ENCODE measurements at regions not wholly inside any gene's neighbourhood (a gene's known extent, or its start where the extent isn't known, plus 50 kb on each side); places are given as distances from the start of the nearest gene placed in this dataset.

GRCh38 chr18:25604196-25604893 lies 252.4 kb upstream of the ZNF521 start:
- TF ChIP-seq POLR2A (IDR thresholded peaks at IDR 0.05; ENCODE audit: low read length) = no peak
- no peak for TF ChIP-seq GATA1 (IDR thresholded peaks at IDR 0.05; ENCODE audit: low read depth, low read length)
- DNase-seq = no peak

GRCh38 chr18:25599443-25599842 lies 247.5 kb upstream of the ZNF521 start:
- DNase-seq = no peak
- TF ChIP-seq POLR2A (IDR thresholded peaks at IDR 0.05; ENCODE audit: low read length) (no peak), GATA1 (IDR thresholded peaks at IDR 0.05; ENCODE audit: low read depth, low read length) (no peak)

- no peak for DNase-seq
- TF ChIP-seq GATA1 (IDR thresholded peaks at IDR 0.05; ENCODE audit: low read depth, low read length) = no peak
- TF ChIP-seq POLR2A (IDR thresholded peaks at IDR 0.05; ENCODE audit: low read length) = no peak
Observed at GRCh38 chr18:25597476-25597875, 245.5 kb upstream of the ZNF521 start.

- no peak for DNase-seq
- no peak for TF ChIP-seq POLR2A (IDR thresholded peaks at IDR 0.05; ENCODE audit: low read length)
- no peak for TF ChIP-seq GATA1 (IDR thresholded peaks at IDR 0.05; ENCODE audit: low read depth, low read length)
Observed at GRCh38 chr18:25595274-25596060, 243.5 kb upstream of the ZNF521 start.

GRCh38 chr18:25594351-25594750 lies 242.4 kb upstream of the ZNF521 start:
- no peak for TF ChIP-seq POLR2A (IDR thresholded peaks at IDR 0.05; ENCODE audit: low read length)
- TF ChIP-seq GATA1 (IDR thresholded peaks at IDR 0.05; ENCODE audit: low read depth, low read length) = no peak
- no peak for DNase-seq

- no peak for DNase-seq
- TF ChIP-seq GATA1 (IDR thresholded peaks at IDR 0.05; ENCODE audit: low read depth, low read length) (no peak), POLR2A (IDR thresholded peaks at IDR 0.05; ENCODE audit: low read length) (no peak)
Observed at GRCh38 chr18:25592804-25593360, 240.9 kb upstream of the ZNF521 start.

- no peak for TF ChIP-seq GATA1 (IDR thresholded peaks at IDR 0.05; ENCODE audit: low read depth, low read length)
- TF ChIP-seq POLR2A (IDR thresholded peaks at IDR 0.05; ENCODE audit: low read length) = no peak
- DNase-seq = no peak
Observed at GRCh38 chr18:25590456-25590855, 238.5 kb upstream of the ZNF521 start.

GRCh38 chr18:25587545-25587944 lies 235.6 kb upstream of the ZNF521 start:
- DNase-seq = no peak
- TF ChIP-seq POLR2A (IDR thresholded peaks at IDR 0.05; ENCODE audit: low read length) (no peak), GATA1 (IDR thresholded peaks at IDR 0.05; ENCODE audit: low read depth, low read length) (no peak)

GRCh38 chr18:25568986-25569385 lies 217.0 kb upstream of the ZNF521 start:
- no peak for DNase-seq
- TF ChIP-seq GATA1 (IDR thresholded peaks at IDR 0.05; ENCODE audit: low read depth, low read length) = no peak
- TF ChIP-seq POLR2A (IDR thresholded peaks at IDR 0.05; ENCODE audit: low read length) = no peak

- no peak for TF ChIP-seq POLR2A (IDR thresholded peaks at IDR 0.05; ENCODE audit: low read length)
- TF ChIP-seq GATA1 (IDR thresholded peaks at IDR 0.05; ENCODE audit: low read depth, low read length) = no peak
- no peak for DNase-seq
Observed at GRCh38 chr18:25563816-25564683, 212.1 kb upstream of the ZNF521 start.

GRCh38 chr18:25563346-25563745 lies 211.4 kb upstream of the ZNF521 start:
- TF ChIP-seq POLR2A (IDR thresholded peaks at IDR 0.05; ENCODE audit: low read length) (no peak), GATA1 (IDR thresholded peaks at IDR 0.05; ENCODE audit: low read depth, low read length) (no peak)
- DNase-seq = no peak

GRCh38 chr18:25561918-25562317 lies 210.0 kb upstream of the ZNF521 start:
- TF ChIP-seq GATA1 (IDR thresholded peaks at IDR 0.05; ENCODE audit: low read depth, low read length) (no peak), POLR2A (IDR thresholded peaks at IDR 0.05; ENCODE audit: low read length) (no peak)
- peak; percentile 29 to 40 for DNase-seq

- TF ChIP-seq GATA1 (IDR thresholded peaks at IDR 0.05; ENCODE audit: low read depth, low read length) = no peak
- no peak for TF ChIP-seq POLR2A (IDR thresholded peaks at IDR 0.05; ENCODE audit: low read length)
- DNase-seq = no peak
Observed at GRCh38 chr18:25560369-25560768, 208.4 kb upstream of the ZNF521 start.

GRCh38 chr18:25557011-25557410 lies 205.0 kb upstream of the ZNF521 start:
- no peak for DNase-seq
- TF ChIP-seq GATA1 (IDR thresholded peaks at IDR 0.05; ENCODE audit: low read depth, low read length) (no peak), POLR2A (IDR thresholded peaks at IDR 0.05; ENCODE audit: low read length) (no peak)
